IMR-90 (cell line): ENCODE measurements at regions not wholly inside any gene's neighbourhood (a gene's known extent, or its start where the extent isn't known, plus 50 kb on each side); places are given as distances from the start of the nearest gene placed in this dataset.

Source experiments
- ATAC-seq: fragments of 200-7000 bp; cut with Tn5 transposase; 2 replicates; pipeline ENCODE4 v1.9.1; 2020; ENCODE audit warnings: low read depth, mild to moderate bottlenecking, moderate library complexity
- BruUV-seq: library from RNA; stranded (reverse); fragments of 400-500 nt; replicated peaks from 2 replicates; lab custom pipeline; 2021; lab: Mats Ljungman, UMichigan
- CTCF ChIA-PET: fragments of 300-600 bp; formaldehyde crosslinking; extraction: SDS; loops from one replicate; lab custom pipeline; 2021; ENCODE audit warnings: antibody characterized with exemption; lab: Yijun Ruan, JAX
- POLR2A ChIA-PET: fragments of 300-600 bp; sonication (Branson Sonifier 250); formaldehyde crosslinking; loops from one replicate; lab custom pipeline; 2022; ENCODE audit warnings: antibody characterized with exemption; ENCODE audit not compliant: unreplicated experiment; lab: Charles Lee
- DNase-seq: peaks from one replicate; pipeline ENCODE4 v3.0.0; 2013
- H2AFZ ChIP-seq: replicated peaks from 2 replicates; pipeline ENCODE3; 2013; ENCODE audit warnings: low read length, mild to moderate bottlenecking; ENCODE audit not compliant: poor library complexity
- H2AK5ac ChIP-seq: 2 replicates; pipeline ENCODE4 v1.6.1; 2013; ENCODE audit warnings: low read depth, low read length, inconsistent platforms
- H2AK9ac ChIP-seq: replicated peaks from 2 replicates; pipeline ENCODE3; 2013; ENCODE audit warnings: mild to moderate bottlenecking, low read depth, low read length, moderate library complexity; ENCODE audit not compliant: poor library complexity
- H2BK120ac ChIP-seq: 2 replicates; pipeline ENCODE4 v1.6.1; 2013; ENCODE audit warnings: low read depth, low read length, inconsistent platforms
- H2BK15ac ChIP-seq: 3 replicates; pipeline ENCODE4 v1.6.1; 2013; ENCODE audit warnings: low read depth, low read length, inconsistent platforms
- H2BK20ac ChIP-seq: 2 replicates; pipeline ENCODE4 v1.6.1; 2013; ENCODE audit warnings: low read depth, mild to moderate bottlenecking, inconsistent platforms, low read length, moderate library complexity
- H2BK5ac ChIP-seq: 2 replicates; pipeline ENCODE4 v1.6.1; 2013; ENCODE audit warnings: mild to moderate bottlenecking, low read depth, low read length, inconsistent platforms; ENCODE audit not compliant: poor library complexity, severe bottlenecking
- H3K14ac ChIP-seq: replicated peaks from 2 replicates; pipeline ENCODE4 v1.6.1; 2013; ENCODE audit warnings: low read depth, low read length, inconsistent platforms
- H3K18ac ChIP-seq: 2 replicates; pipeline ENCODE4 v1.6.1; 2013; ENCODE audit warnings: low read depth, low read length, control low read depth
- H3K23ac ChIP-seq: 2 replicates; pipeline ENCODE4 v1.6.1; 2013; ENCODE audit warnings: low read depth, low read length, inconsistent platforms
- H3K27ac ChIP-seq: 2 replicates; pipeline ENCODE4 v1.5.1; 2013; ENCODE audit warnings: mild to moderate bottlenecking, control low read depth, low read length; ENCODE audit not compliant: insufficient read depth
- H3K27me3 ChIP-seq: 2 replicates; pipeline ENCODE4 v1.6.1; 2013; ENCODE audit warnings: low read length; ENCODE audit not compliant: control insufficient read depth, insufficient read depth
- H3K36me3 ChIP-seq: 2 replicates; pipeline ENCODE4 v1.6.1; 2013; ENCODE audit warnings: low read length, mixed read lengths; ENCODE audit not compliant: control insufficient read depth, insufficient read depth
- H3K4ac ChIP-seq: 2 replicates; pipeline ENCODE4 v1.6.1; 2013; ENCODE audit warnings: low read depth, low read length, inconsistent platforms
- H3K4me1 ChIP-seq: 2 replicates; pipeline ENCODE4 v1.6.1; 2013; ENCODE audit warnings: low read length, mixed read lengths; ENCODE audit not compliant: control insufficient read depth, insufficient read depth
- H3K4me2 ChIP-seq: 2 replicates; pipeline ENCODE4 v1.6.1; 2013; ENCODE audit warnings: low read depth, mild to moderate bottlenecking, control low read depth, low read length, moderate library complexity
- H3K4me3 ChIP-seq: 2 replicates; pipeline ENCODE4 v1.5.1; 2013; ENCODE audit warnings: low read depth, mild to moderate bottlenecking, control low read depth, low read length, moderate library complexity; ENCODE audit not compliant: insufficient read depth
- H3K56ac ChIP-seq: 2 replicates; pipeline ENCODE4 v1.6.1; 2013; ENCODE audit warnings: low read length, inconsistent platforms; ENCODE audit not compliant: insufficient read depth; ENCODE audit errors: extremely low read depth
- H3K79me1 ChIP-seq, 2 experiments: 2 replicates each; pipeline ENCODE4 v1.6.1; 2013; ENCODE audit warnings: low read length in 2 of 2, inconsistent platforms in 1 of 2, low read depth in 1 of 2
- H3K9ac ChIP-seq: 2 replicates; pipeline ENCODE4 v1.6.1; 2013; ENCODE audit warnings: low read depth, low read length, control low read depth
- H3K9me1 ChIP-seq: 2 replicates; pipeline ENCODE4 v1.6.1; 2013; ENCODE audit warnings: low read length, inconsistent platforms; ENCODE audit not compliant: insufficient read depth
- H3K9me3 ChIP-seq: 2 replicates; pipeline ENCODE4 v1.6.1; 2013; ENCODE audit warnings: low read length; ENCODE audit not compliant: control insufficient read depth, insufficient read depth
- H4K20me1 ChIP-seq: 2 replicates; pipeline ENCODE4 v1.6.1; 2013; ENCODE audit warnings: low read length, inconsistent platforms; ENCODE audit not compliant: insufficient read depth
- H4K5ac ChIP-seq: 2 replicates; pipeline ENCODE4 v1.6.1; 2013; ENCODE audit warnings: mild to moderate bottlenecking, low read depth, low read length, control low read depth
- H4K8ac ChIP-seq, 2 experiments: 2 replicates each; pipeline ENCODE4 v1.6.1; 2013; ENCODE audit warnings: low read depth in 2 of 2, low read length in 2 of 2, control low read depth in 1 of 2, inconsistent platforms in 1 of 2
- H4K91ac ChIP-seq: 2 replicates; pipeline ENCODE4 v1.6.1; 2013; ENCODE audit warnings: low read depth, low read length, inconsistent platforms; ENCODE audit not compliant: insufficient read depth
- CEBPB ChIP-seq: IDR thresholded peaks from 2 replicates; pipeline ENCODE4 v1.6.1; 2012; ENCODE audit warnings: low read depth, low read length, improper control_type of control experiment
- FOS ChIP-seq: fragments of 150-350 bp; IDR thresholded peaks from 2 replicates; pipeline ENCODE4 v1.6.1; 2016; ENCODE audit warnings: low read depth, low read length
- MAFK ChIP-seq: IDR thresholded peaks from 2 replicates; pipeline ENCODE4 v1.6.1; 2012; ENCODE audit warnings: low read depth, low read length, improper control_type of control experiment
- MAZ ChIP-seq: IDR thresholded peaks from 2 replicates; pipeline ENCODE4 v1.6.1; 2012; ENCODE audit warnings: low read depth, mild to moderate bottlenecking, low read length, improper control_type of control experiment, moderate library complexity, borderline replicate concordance
- MXI1 ChIP-seq: IDR thresholded peaks from 2 replicates; pipeline ENCODE4 v1.6.1; 2012; ENCODE audit warnings: low read depth, mild to moderate bottlenecking, low read length, moderate library complexity, borderline replicate concordance
- NFE2L2 ChIP-seq: fragments of 150-350 bp; IDR thresholded peaks from 2 replicates; pipeline ENCODE4 v1.6.1; 2016; ENCODE audit warnings: low read depth, mild to moderate bottlenecking, low read length
- RAD21 ChIP-seq: IDR thresholded peaks from 2 replicates; pipeline ENCODE4 v1.6.1; 2012; ENCODE audit warnings: low read length, improper control_type of control experiment
- RFX5 ChIP-seq: IDR thresholded peaks from 2 replicates; pipeline ENCODE4 v1.8.0; 2012; ENCODE audit warnings: low read depth, mild to moderate bottlenecking, low read length, moderate library complexity
- SMC3 ChIP-seq: fragments of 150-350 bp; IDR thresholded peaks from 2 replicates; pipeline ENCODE4 v1.6.1; 2016; ENCODE audit warnings: low read depth, mild to moderate bottlenecking, antibody characterized with exemption, low read length, moderate library complexity
- USF2 ChIP-seq: fragments of 150-350 bp; IDR thresholded peaks from 2 replicates; pipeline ENCODE4 v1.6.1; 2017; ENCODE audit warnings: mild to moderate bottlenecking, antibody characterized with exemption, low read length, low read depth
- WGBS, 2 experiments: methylation state at CpG; one replicate each; pipeline versions ENCODE4 v1.1.5 to v1.1.7; 2013; ENCODE audit warnings: missing lambda C conversion rate in 2 of 2; ENCODE audit not compliant: insufficient read length in 1 of 2; ENCODE audit errors: extremely low coverage in 2 of 2; 5-methylcytosine and 5-hydroxymethylcytosine counted together
- dilution Hi-C: fragments of 300-500 bp; cut with HindIII; formaldehyde crosslinking; loops from one replicate; pipeline ENCODE4 v1.14.3; 2018; ENCODE audit warnings: low sequenced_read_pairs; ENCODE audit not compliant: unreplicated experiment
- in situ Hi-C: fragments of 300-500 bp; cut with MboI; formaldehyde crosslinking; loops from 3 replicates; pipeline ENCODE4 v1.14.3; 2019; ENCODE audit warnings: low sequenced_read_pairs, inconsistent platforms, mixed read lengths
- intact Hi-C: fragments of 100-400 bp; cut with micrococcal nuclease; formaldehyde crosslinking; loops from 2 replicates; pipeline ENCODE4 v1.10.0; 2022
- TF ChIP-seq, protein P1 (sequence below): fragments of 150-350 bp; IDR thresholded peaks from 2 replicates; pipeline ENCODE4 v1.6.1; 2016; ENCODE audit warnings: low read depth, mild to moderate bottlenecking, low read length, moderate library complexity, borderline replicate concordance
- TF ChIP-seq, protein P2 (sequence below): conservative IDR thresholded peaks from 2 replicates; pipeline ENCODE4 v1.5.1; 2012; ENCODE audit warnings: mild to moderate bottlenecking, low read depth, low read length, improper control_type of control experiment

GRCh38 chr1:37323486-37324377 is 150.6 kb upstream of the ZC3H12A start:
- H2BK15ac ChIP-seq: no peak overlapping the region
- TF ChIP-seq NFE2L2: no peak
- TF ChIP-seq, protein P1, sequence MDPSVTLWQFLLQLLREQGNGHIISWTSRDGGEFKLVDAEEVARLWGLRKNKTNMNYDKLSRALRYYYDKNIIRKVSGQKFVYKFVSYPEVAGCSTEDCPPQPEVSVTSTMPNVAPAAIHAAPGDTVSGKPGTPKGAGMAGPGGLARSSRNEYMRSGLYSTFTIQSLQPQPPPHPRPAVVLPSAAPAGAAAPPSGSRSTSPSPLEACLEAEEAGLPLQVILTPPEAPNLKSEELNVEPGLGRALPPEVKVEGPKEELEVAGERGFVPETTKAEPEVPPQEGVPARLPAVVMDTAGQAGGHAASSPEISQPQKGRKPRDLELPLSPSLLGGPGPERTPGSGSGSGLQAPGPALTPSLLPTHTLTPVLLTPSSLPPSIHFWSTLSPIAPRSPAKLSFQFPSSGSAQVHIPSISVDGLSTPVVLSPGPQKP: no peak
- no peak for TF ChIP-seq USF2
- no peak for TF ChIP-seq MAFK
- TF ChIP-seq, protein P2, sequence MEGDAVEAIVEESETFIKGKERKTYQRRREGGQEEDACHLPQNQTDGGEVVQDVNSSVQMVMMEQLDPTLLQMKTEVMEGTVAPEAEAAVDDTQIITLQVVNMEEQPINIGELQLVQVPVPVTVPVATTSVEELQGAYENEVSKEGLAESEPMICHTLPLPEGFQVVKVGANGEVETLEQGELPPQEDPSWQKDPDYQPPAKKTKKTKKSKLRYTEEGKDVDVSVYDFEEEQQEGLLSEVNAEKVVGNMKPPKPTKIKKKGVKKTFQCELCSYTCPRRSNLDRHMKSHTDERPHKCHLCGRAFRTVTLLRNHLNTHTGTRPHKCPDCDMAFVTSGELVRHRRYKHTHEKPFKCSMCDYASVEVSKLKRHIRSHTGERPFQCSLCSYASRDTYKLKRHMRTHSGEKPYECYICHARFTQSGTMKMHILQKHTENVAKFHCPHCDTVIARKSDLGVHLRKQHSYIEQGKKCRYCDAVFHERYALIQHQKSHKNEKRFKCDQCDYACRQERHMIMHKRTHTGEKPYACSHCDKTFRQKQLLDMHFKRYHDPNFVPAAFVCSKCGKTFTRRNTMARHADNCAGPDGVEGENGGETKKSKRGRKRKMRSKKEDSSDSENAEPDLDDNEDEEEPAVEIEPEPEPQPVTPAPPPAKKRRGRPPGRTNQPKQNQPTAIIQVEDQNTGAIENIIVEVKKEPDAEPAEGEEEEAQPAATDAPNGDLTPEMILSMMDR: peak; percentile 59
- TF ChIP-seq RAD21: peak; percentile 72
- TF ChIP-seq RFX5: no peak
- no peak for TF ChIP-seq CEBPB
- peak; percentile 62 for TF ChIP-seq SMC3
- TF ChIP-seq MXI1: no peak
- no peak for TF ChIP-seq MAZ
- no peak for TF ChIP-seq FOS
- no peak overlapping the region for H4K5ac ChIP-seq
- ChIA-PET POLR2A (no interaction called here), CTCF (interaction anchor here (0.6 kb wide), 1 partner anchor 677 kb away, joined by 4 read pairs; no protein-coding TSS in a partner anchor)
- H2BK20ac ChIP-seq: no peak overlapping the region
- no peak overlapping the region for H4K8ac ChIP-seq
- DNase-seq (peak; percentile 3), ATAC-seq (peak; percentile 66; the same call in 1 of the 2 replicates)
- H3K4me3 ChIP-seq: no peak overlapping the region
- H2AK5ac ChIP-seq: no peak overlapping the region
- no peaks in the 10 kb centered on the region for H3K9me3 ChIP-seq
- H3K27me3 ChIP-seq: peaks cover 6% of the 10 kb centered on the region; the same call in 1 of the 2 replicates
- in situ Hi-C loops (loop anchor here (25.0 kb wide), 1 partner anchor 736 kb away; no protein-coding TSS in a partner anchor), intact Hi-C loops (loop anchor here (1.0 to 5.0 kb wide), 3 partner anchors 747 to 806 kb away; no protein-coding TSS in a partner anchor), dilution Hi-C loops (no loop called here)
- no peaks in the 10 kb centered on the region for H3K4me1 ChIP-seq
- BruUV-seq: no TSS peak
- H4K20me1 ChIP-seq: no peaks in the 10 kb centered on the region
- H4K91ac ChIP-seq: no peak overlapping the region
- H3K4ac ChIP-seq: no peak overlapping the region
- no peak overlapping the region for H3K14ac ChIP-seq
- H3K23ac ChIP-seq: no peak overlapping the region
- H2BK5ac ChIP-seq: no peak overlapping the region
- H2AFZ ChIP-seq: no peak overlapping the region
- H3K27ac ChIP-seq: no peak overlapping the region
- H3K9me1 ChIP-seq: peaks cover 3% of the 10 kb centered on the region; the same call in 1 of the 2 replicates
- no peaks in the 10 kb centered on the region for H3K36me3 ChIP-seq
- H3K18ac ChIP-seq: no peak overlapping the region
- no peak overlapping the region for H3K9ac ChIP-seq
- no peak overlapping the region for H3K56ac ChIP-seq
- 27% methylated on average over 6 of the region's 19 CpGs; no CpG with 5 or more reads in 1 of the 2 experiments for WGBS, 2 experiments
- H2BK120ac ChIP-seq: no peak overlapping the region
- H3K4me2 ChIP-seq: no peak overlapping the region
- H2AK9ac ChIP-seq: no peak overlapping the region
- H3K79me1 ChIP-seq: no peaks in the 10 kb centered on the region
